ENCODE measurements at regions not wholly inside any gene's neighbourhood (a gene's known extent, or its start where the extent isn't known, plus 50 kb on each side); places are given as distances from the start of the nearest gene placed in this dataset.

GRCh38 chr12:115057445-115057844 lies 373.5 kb upstream of the TBX3 start:
- H3K4me3 ChIP-seq: no peak overlapping the region
- no peak for TF ChIP-seq CTCF (IDR thresholded peaks at IDR 0.05)
- ATAC-seq (ENCODE audit: insufficient number of reproducible peaks, low FRiP score, low read depth): no peak
- no peak overlapping the region for H3K27ac ChIP-seq
- H3K27me3 ChIP-seq (replicated peaks; ENCODE audit: insufficient read depth): no peaks in the 10 kb centered on the region
- H3K36me3 ChIP-seq: no peaks in the 10 kb centered on the region
- no peaks in the 10 kb centered on the region for H3K4me1 ChIP-seq (ENCODE audit: control insufficient read depth in 1 of 2, low read depth in 2 of 2)
- no peak for DNase-seq (ENCODE audit: low spot score)
- H3K9me3 ChIP-seq: no peaks in the 10 kb centered on the region

- ATAC-seq (ENCODE audit: insufficient number of reproducible peaks, low FRiP score, low read depth) (no peak), DNase-seq (ENCODE audit: low spot score) (no peak)
- H3K27me3 ChIP-seq (replicated peaks; ENCODE audit: insufficient read depth): no peaks in the 10 kb centered on the region
- H3K9me3 ChIP-seq: no peaks in the 10 kb centered on the region
- H3K4me1 ChIP-seq (ENCODE audit: control insufficient read depth in 1 of 2, low read depth in 2 of 2): no peaks in the 10 kb centered on the region
- no peak for TF ChIP-seq CTCF (IDR thresholded peaks at IDR 0.05)
- no peak overlapping the region for H3K27ac ChIP-seq
- no peaks in the 10 kb centered on the region for H3K36me3 ChIP-seq
- no peak overlapping the region for H3K4me3 ChIP-seq
Measured at GRCh38 chr12:115051378-115051777, 367.4 kb upstream of the TBX3 start.

- no peak for DNase-seq (ENCODE audit: low spot score)
- TF ChIP-seq CTCF (IDR thresholded peaks at IDR 0.05): no peak
- H3K4me1 ChIP-seq (ENCODE audit: control insufficient read depth in 1 of 2, low read depth in 2 of 2): no peaks in the 10 kb centered on the region
- H3K36me3 ChIP-seq: no peaks in the 10 kb centered on the region
- no peak overlapping the region for H3K27ac ChIP-seq
- H3K27me3 ChIP-seq (replicated peaks; ENCODE audit: insufficient read depth): no peaks in the 10 kb centered on the region
- no peak for ATAC-seq (ENCODE audit: insufficient number of reproducible peaks, low FRiP score, low read depth)
- H3K9me3 ChIP-seq: no peaks in the 10 kb centered on the region
- H3K4me3 ChIP-seq: no peak overlapping the region
Measured at GRCh38 chr12:115049614-115050013, 365.6 kb upstream of the TBX3 start.

GRCh38 chr12:115046805-115047204 lies 362.8 kb upstream of the TBX3 start:
- H3K27ac ChIP-seq: no peak overlapping the region
- no peak overlapping the region for H3K4me3 ChIP-seq
- H3K9me3 ChIP-seq: no peaks in the 10 kb centered on the region
- ATAC-seq (ENCODE audit: insufficient number of reproducible peaks, low FRiP score, low read depth) (no peak), DNase-seq (ENCODE audit: low spot score) (no peak)
- no peaks in the 10 kb centered on the region for H3K36me3 ChIP-seq
- no peaks in the 10 kb centered on the region for H3K27me3 ChIP-seq (replicated peaks; ENCODE audit: insufficient read depth)
- TF ChIP-seq CTCF (IDR thresholded peaks at IDR 0.05): no peak
- no peaks in the 10 kb centered on the region for H3K4me1 ChIP-seq (ENCODE audit: control insufficient read depth in 1 of 2, low read depth in 2 of 2)

GRCh38 chr12:115044073-115044472 lies 360.1 kb upstream of the TBX3 start:
- ATAC-seq (ENCODE audit: insufficient number of reproducible peaks, low FRiP score, low read depth): no peak
- TF ChIP-seq CTCF (IDR thresholded peaks at IDR 0.05): no peak
- Histone ChIP-seq H3K9me3 (no peaks in the 10 kb centered on the region), H3K4me3 (no peak overlapping the region), H3K36me3 (no peaks in the 10 kb centered on the region), H3K27ac (no peak overlapping the region), H3K27me3 (replicated peaks; ENCODE audit: insufficient read depth) (no peaks in the 10 kb centered on the region), H3K4me1 (ENCODE audit: control insufficient read depth in 1 of 2, low read depth in 2 of 2) (no peaks in the 10 kb centered on the region)
- no peak for DNase-seq (ENCODE audit: low spot score)

Data from thoracic aorta (tissue), 2 donors.